ENCODE measurements at regions not wholly inside any gene's neighbourhood (a gene's known extent, or its start where the extent isn't known, plus 50 kb on each side); places are given as distances from the start of the nearest gene placed in this dataset.
A peak's percentile ranks its signal among the peaks of the same experiment; 100 is the strongest.

- Mint-ChIP-seq H3K36me3 (ENCODE audit: low read depth) (peaks cover 95% of the 10 kb centered on the region), H3K9me3 (peaks cover 71% of the 10 kb centered on the region), H3K27me3 (ENCODE audit: low read depth) (no peaks in the 10 kb centered on the region), H3K4me1 (ENCODE audit: low read depth) (peaks cover 24% of the 10 kb centered on the region), H3K27ac (no peak overlapping the region), H3K4me3 (ENCODE audit: low read depth) (no peak overlapping the region)
- intact Hi-C loops (cut with micrococcal nuclease): no loop called here
- no peak for DNase-seq (ENCODE audit: low spot score)
These were observed 184.2 kb upstream of the FOXN3 start for GRCh38 chr14:89600950-89601826.

GRCh38 chr14:89600029-89600428, 183.0 kb upstream of the FOXN3 start:
- Mint-ChIP-seq H3K36me3 (ENCODE audit: low read depth) (peaks cover 94% of the 10 kb centered on the region), H3K4me3 (ENCODE audit: low read depth) (no peak overlapping the region), H3K9me3 (peaks cover 61% of the 10 kb centered on the region), H3K27me3 (ENCODE audit: low read depth) (no peaks in the 10 kb centered on the region), H3K27ac (no peak overlapping the region), H3K4me1 (ENCODE audit: low read depth) (peaks cover 22% of the 10 kb centered on the region)
- intact Hi-C loops (cut with micrococcal nuclease): no loop called here
- no peak for DNase-seq (ENCODE audit: low spot score)

GRCh38 chr14:89598548-89599186, 181.6 kb upstream of the FOXN3 start:
- DNase-seq (ENCODE audit: low spot score): no peak
- H3K36me3 Mint-ChIP-seq (ENCODE audit: low read depth): peaks cover 94% of the 10 kb centered on the region
- H3K4me1 Mint-ChIP-seq (ENCODE audit: low read depth): peaks cover 9% of the 10 kb centered on the region
- peaks cover 59% of the 10 kb centered on the region for H3K9me3 Mint-ChIP-seq
- no peak overlapping the region for H3K4me3 Mint-ChIP-seq (ENCODE audit: low read depth)
- H3K27ac Mint-ChIP-seq: no peak overlapping the region
- no peaks in the 10 kb centered on the region for H3K27me3 Mint-ChIP-seq (ENCODE audit: low read depth)
- intact Hi-C loops (cut with micrococcal nuclease): loop anchor here (10.0 kb wide), 1 partner anchor 554 kb away; no protein-coding TSS in a partner anchor

GRCh38 chr14:89592961-89593360, 175.9 kb upstream of the FOXN3 start:
- Mint-ChIP-seq H3K9me3 (peaks cover 45% of the 10 kb centered on the region), H3K27ac (no peak overlapping the region), H3K4me3 (ENCODE audit: low read depth) (no peak overlapping the region), H3K36me3 (ENCODE audit: low read depth) (peaks cover 90% of the 10 kb centered on the region), H3K27me3 (ENCODE audit: low read depth) (no peaks in the 10 kb centered on the region), H3K4me1 (ENCODE audit: low read depth) (peaks cover 38% of the 10 kb centered on the region)
- DNase-seq (ENCODE audit: low spot score): no peak
- intact Hi-C loops (cut with micrococcal nuclease): loop anchor here (10.0 kb wide), 1 partner anchor 548 kb away; no protein-coding TSS in a partner anchor

- Mint-ChIP-seq H3K27ac (peak overlapping the region; percentile 36), H3K4me1 (ENCODE audit: low read depth) (peaks cover 59% of the 10 kb centered on the region), H3K4me3 (ENCODE audit: low read depth) (no peak overlapping the region), H3K9me3 (peaks cover 27% of the 10 kb centered on the region), H3K36me3 (ENCODE audit: low read depth) (peaks cover 89% of the 10 kb centered on the region), H3K27me3 (ENCODE audit: low read depth) (no peaks in the 10 kb centered on the region)
- intact Hi-C loops (cut with micrococcal nuclease): loop anchor here (10.0 kb wide), 1 partner anchor 545 kb away; no protein-coding TSS in a partner anchor
- no peak for DNase-seq (ENCODE audit: low spot score)
These were observed 172.5 kb upstream of the FOXN3 start for GRCh38 chr14:89589400-89590118.

- Mint-ChIP-seq H3K4me1 (ENCODE audit: low read depth) (peaks cover 59% of the 10 kb centered on the region), H3K36me3 (ENCODE audit: low read depth) (peaks cover 83% of the 10 kb centered on the region), H3K27me3 (ENCODE audit: low read depth) (no peaks in the 10 kb centered on the region), H3K9me3 (peaks cover 21% of the 10 kb centered on the region), H3K4me3 (ENCODE audit: low read depth) (no peak overlapping the region), H3K27ac (no peak overlapping the region)
- no peak for DNase-seq (ENCODE audit: low spot score)
- intact Hi-C loops (cut with micrococcal nuclease): no loop called here
These were observed 171.8 kb upstream of the FOXN3 start for GRCh38 chr14:89588840-89589296.

GRCh38 chr14:89588016-89588415, 171.0 kb upstream of the FOXN3 start:
- Mint-ChIP-seq H3K9me3 (peaks cover 19% of the 10 kb centered on the region), H3K4me1 (ENCODE audit: low read depth) (peaks cover 59% of the 10 kb centered on the region), H3K36me3 (ENCODE audit: low read depth) (peaks cover 84% of the 10 kb centered on the region), H3K4me3 (ENCODE audit: low read depth) (no peak overlapping the region), H3K27ac (no peak overlapping the region), H3K27me3 (ENCODE audit: low read depth) (no peaks in the 10 kb centered on the region)
- intact Hi-C loops (cut with micrococcal nuclease): no loop called here
- DNase-seq (ENCODE audit: low spot score): no peak

GRCh38 chr14:89587136-89587420, 170.0 kb upstream of the FOXN3 start:
- Mint-ChIP-seq H3K36me3 (ENCODE audit: low read depth) (peaks cover 84% of the 10 kb centered on the region), H3K4me1 (ENCODE audit: low read depth) (peaks cover 51% of the 10 kb centered on the region), H3K4me3 (ENCODE audit: low read depth) (no peak overlapping the region), H3K9me3 (peaks cover 12% of the 10 kb centered on the region), H3K27me3 (ENCODE audit: low read depth) (no peaks in the 10 kb centered on the region), H3K27ac (no peak overlapping the region)
- intact Hi-C loops (cut with micrococcal nuclease): loop anchor here (2.0 kb wide), 2 partner anchors 30 to 76 kb away; no protein-coding TSS in a partner anchor
- no peak for DNase-seq (ENCODE audit: low spot score)

GRCh38 chr14:89586258-89587135, 169.5 kb upstream of the FOXN3 start:
- Mint-ChIP-seq H3K4me3 (ENCODE audit: low read depth) (no peak overlapping the region), H3K27ac (peak overlapping the region; percentile 27), H3K9me3 (peaks cover 8% of the 10 kb centered on the region), H3K4me1 (ENCODE audit: low read depth) (peaks cover 48% of the 10 kb centered on the region), H3K36me3 (ENCODE audit: low read depth) (peaks cover 84% of the 10 kb centered on the region), H3K27me3 (ENCODE audit: low read depth) (no peaks in the 10 kb centered on the region)
- no peak for DNase-seq (ENCODE audit: low spot score)
- intact Hi-C loops (cut with micrococcal nuclease): loop anchor here (2.0 kb wide), 2 partner anchors 30 to 76 kb away; no protein-coding TSS in a partner anchor

- no peak for DNase-seq (ENCODE audit: low spot score)
- intact Hi-C loops (cut with micrococcal nuclease): no loop called here
- H3K9me3 Mint-ChIP-seq: no peaks in the 10 kb centered on the region
- H3K4me1 Mint-ChIP-seq (ENCODE audit: low read depth): peaks cover 3% of the 10 kb centered on the region
- peaks cover 47% of the 10 kb centered on the region for H3K36me3 Mint-ChIP-seq (ENCODE audit: low read depth)
- H3K27ac Mint-ChIP-seq: no peak overlapping the region
- no peaks in the 10 kb centered on the region for H3K27me3 Mint-ChIP-seq (ENCODE audit: low read depth)
- no peak overlapping the region for H3K4me3 Mint-ChIP-seq (ENCODE audit: low read depth)
These were observed 161.1 kb upstream of the FOXN3 start for GRCh38 chr14:89578156-89578555.

GRCh38 chr14:89576960-89577359, 159.9 kb upstream of the FOXN3 start:
- no peaks in the 10 kb centered on the region for H3K27me3 Mint-ChIP-seq (ENCODE audit: low read depth)
- no peak overlapping the region for H3K4me3 Mint-ChIP-seq (ENCODE audit: low read depth)
- H3K27ac Mint-ChIP-seq: no peak overlapping the region
- H3K9me3 Mint-ChIP-seq: no peaks in the 10 kb centered on the region
- peaks cover 7% of the 10 kb centered on the region for H3K4me1 Mint-ChIP-seq (ENCODE audit: low read depth)
- peaks cover 45% of the 10 kb centered on the region for H3K36me3 Mint-ChIP-seq (ENCODE audit: low read depth)
- DNase-seq (ENCODE audit: low spot score): no peak
- intact Hi-C loops (cut with micrococcal nuclease): no loop called here
